H9 (cell line): ENCODE measurements at regions not wholly inside any gene's neighbourhood (a gene's known extent, or its start where the extent isn't known, plus 50 kb on each side); places are given as distances from the start of the nearest gene placed in this dataset.

Experiments
- DNase-seq: peaks from one replicate; pipeline ENCODE4 v3.0.0-alpha.2; 2017
- H2AFZ ChIP-seq: one replicate; pipeline ENCODE4 v1.6.1; 2013; ENCODE audit warnings: mild to moderate bottlenecking, low read length, control low read depth, moderate library complexity
- H2AK5ac ChIP-seq: 2 replicates; pipeline ENCODE4 v1.6.1; 2013; ENCODE audit warnings: low read length, control low read depth, mixed read lengths; ENCODE audit not compliant: insufficient read length
- H2BK120ac ChIP-seq: one replicate; pipeline ENCODE4 v1.6.1; 2013; ENCODE audit warnings: low read depth, mild to moderate bottlenecking, low read length, control low read depth, inconsistent platforms; ENCODE audit not compliant: poor library complexity, severe bottlenecking
- H2BK12ac ChIP-seq: 2 replicates; pipeline ENCODE4 v1.6.1; 2013; ENCODE audit warnings: low read length, control low read depth, mixed read lengths, low read depth; ENCODE audit not compliant: insufficient read length
- H2BK15ac ChIP-seq: 2 replicates; pipeline ENCODE4 v1.6.1; 2013; ENCODE audit warnings: low read depth, low read length, control low read depth
- H2BK20ac ChIP-seq: one replicate; pipeline ENCODE4 v1.6.1; 2013; ENCODE audit warnings: low read depth, mild to moderate bottlenecking, low read length, control low read depth, inconsistent platforms; ENCODE audit not compliant: poor library complexity, severe bottlenecking
- H2BK5ac ChIP-seq: 2 replicates; pipeline ENCODE4 v1.6.1; 2013; ENCODE audit warnings: low read length, control low read depth, mixed read lengths; ENCODE audit not compliant: insufficient read length
- H3K14ac ChIP-seq: 2 replicates; pipeline ENCODE4 v1.6.1; 2013; ENCODE audit warnings: low read length, control low read depth; ENCODE audit not compliant: insufficient read depth
- H3K18ac ChIP-seq: 2 replicates; pipeline ENCODE4 v1.6.1; 2013; ENCODE audit warnings: low read depth, mild to moderate bottlenecking, mixed read lengths, low read length, control low read depth; ENCODE audit not compliant: insufficient read length
- H3K23ac ChIP-seq: 2 replicates; pipeline ENCODE4 v1.6.1; 2013; ENCODE audit warnings: low read length, control low read depth, mixed read lengths, low read depth; ENCODE audit not compliant: insufficient read length
- H3K23me2 ChIP-seq: 2 replicates; pipeline ENCODE4 v1.6.1; 2013; ENCODE audit warnings: low read depth, mild to moderate bottlenecking, mixed read lengths, low read length, control low read depth; ENCODE audit not compliant: insufficient read length, poor library complexity, severe bottlenecking
- H3K27ac ChIP-seq: 2 replicates; pipeline ENCODE4 v1.5.1; 2013; ENCODE audit warnings: low read length, control low read depth, mixed read lengths, low read depth; ENCODE audit not compliant: insufficient read length
- H3K27me3 ChIP-seq: 2 replicates; pipeline ENCODE4 v1.6.1; 2013; ENCODE audit warnings: low read length, control low read depth, inconsistent platforms; ENCODE audit not compliant: insufficient read depth
- H3K4ac ChIP-seq: 2 replicates; pipeline ENCODE4 v1.6.1; 2013; ENCODE audit warnings: low read depth, mild to moderate bottlenecking, control low read depth, inconsistent platforms, low read length, moderate library complexity
- H3K4me1 ChIP-seq: 2 replicates; pipeline ENCODE4 v1.6.1; 2013; ENCODE audit warnings: low read length, control low read depth, inconsistent platforms; ENCODE audit not compliant: insufficient read depth
- H3K4me2 ChIP-seq: 2 replicates; pipeline ENCODE4 v1.6.1; 2013; ENCODE audit warnings: low read length, control low read depth, mixed read lengths; ENCODE audit not compliant: insufficient read length, insufficient read depth
- H3K56ac ChIP-seq: 2 replicates; pipeline ENCODE4 v1.6.1; 2013; ENCODE audit warnings: low read depth, mild to moderate bottlenecking, mixed read lengths, low read length, control low read depth; ENCODE audit not compliant: insufficient read length
- H3K79me1 ChIP-seq: 2 replicates; pipeline ENCODE4 v1.6.1; 2013; ENCODE audit warnings: low read depth, mild to moderate bottlenecking, moderate library complexity, low read length, control low read depth, inconsistent platforms; ENCODE audit not compliant: insufficient read depth, poor library complexity, severe bottlenecking
- H3K79me2 ChIP-seq: 2 replicates; pipeline ENCODE4 v1.6.1; 2013; ENCODE audit warnings: low read length, control low read depth, inconsistent platforms; ENCODE audit not compliant: insufficient read depth
- H3K9ac ChIP-seq: 2 replicates; pipeline ENCODE4 v1.6.1; 2013; ENCODE audit warnings: low read length, control low read depth, mixed read lengths; ENCODE audit not compliant: insufficient read length; ENCODE audit errors: extremely low read depth
- H3K9me3 ChIP-seq: one replicate; pipeline ENCODE4 v1.6.1; 2013; ENCODE audit warnings: low read depth, low read length, inconsistent platforms; ENCODE audit not compliant: control insufficient read depth
- H3T11ph ChIP-seq: one replicate; pipeline ENCODE4 v1.6.1; 2013; ENCODE audit warnings: mild to moderate bottlenecking, low read length, control low read depth, inconsistent platforms
- H4K20me1 ChIP-seq: one replicate; pipeline ENCODE4 v1.6.1; 2013; ENCODE audit not compliant: control insufficient read depth, insufficient read length, insufficient read depth
- H4K5ac ChIP-seq: 2 replicates; pipeline ENCODE4 v1.6.1; 2013; ENCODE audit warnings: low read depth, mild to moderate bottlenecking, mixed read lengths, low read length, control low read depth; ENCODE audit not compliant: insufficient read length
- H4K8ac ChIP-seq: replicated peaks from 2 replicates; pipeline ENCODE4 v1.6.1; 2013; ENCODE audit warnings: low read length, control low read depth, mixed read lengths, low read depth; ENCODE audit not compliant: insufficient read length
- H4K91ac ChIP-seq: 2 replicates; pipeline ENCODE4 v1.6.1; 2013; ENCODE audit warnings: low read depth, mild to moderate bottlenecking, moderate library complexity, mixed read lengths, low read length, control low read depth; ENCODE audit not compliant: insufficient read length
- H3K27ac Mint-ChIP-seq, 3 experiments: 2 replicates in 2 of 3; 3 replicates in 1 of 3; pipeline ENCODE4 v1.8.0; 2020 to 2021; ENCODE audit warnings: mixed read lengths in 3 of 3, mild to moderate bottlenecking in 1 of 3, moderate library complexity in 1 of 3
- H3K27me3 Mint-ChIP-seq: 2 replicates; pipeline ENCODE4 v1.8.0; 2021; ENCODE audit warnings: low read depth, mild to moderate bottlenecking, moderate library complexity, mixed read lengths
- H3K36me3 Mint-ChIP-seq, 3 experiments: 2 replicates in 2 of 3; 3 replicates in 1 of 3; pipeline ENCODE4 v1.8.0; 2020 to 2021; ENCODE audit warnings: low read depth in 3 of 3, mixed read lengths in 3 of 3; ENCODE audit not compliant: insufficient read depth in 1 of 3
- H3K4me1 Mint-ChIP-seq, 2 experiments: 2 replicates each; pipeline ENCODE4 v1.8.0; 2020; ENCODE audit warnings: mixed read lengths in 2 of 2
- H3K4me3 Mint-ChIP-seq, 2 experiments: 2 replicates in 1 of 2; 3 replicates in 1 of 2; pipeline ENCODE4 v1.8.0; 2020 to 2021; ENCODE audit warnings: mild to moderate bottlenecking in 2 of 2, mixed read lengths in 2 of 2, moderate library complexity in 1 of 2
- H3K9me3 Mint-ChIP-seq, 2 experiments: 2 replicates in 1 of 2; 3 replicates in 1 of 2; pipeline ENCODE4 v1.8.0; 2020; ENCODE audit warnings: mild to moderate bottlenecking in 2 of 2, mixed read lengths in 2 of 2, moderate library complexity in 1 of 2
- CTCF ChIP-seq: fragments of 200-600 bp; sonication (generic); conservative IDR thresholded peaks from 3 replicates; pipeline ENCODE4 v1.8.0; 2021; ENCODE audit warnings: antibody characterized with exemption, mild to moderate bottlenecking
- WGBS: extraction: QIAGEN DNeasy Blood & Tissue Kit; methylation state at CpG from one replicate; pipeline ENCODE4 v1.1.7; 2013; ENCODE audit warnings: missing lambda C conversion rate, low lambda C conversion rate, mixed read lengths; ENCODE audit not compliant: insufficient read length; ENCODE audit errors: extremely low coverage; 5-methylcytosine and 5-hydroxymethylcytosine counted together

GRCh38 chr1:96509339-96509738 lies 212.2 kb upstream of the PTBP2 start:
- peaks cover 23 to 42% of the 10 kb centered on the region in 2 experiments for H3K4me1 Mint-ChIP-seq
- no peaks in the 10 kb centered on the region for H3K9me3 Mint-ChIP-seq
- Histone ChIP-seq H2BK5ac (no peak overlapping the region), H3K23ac (no peak overlapping the region), H4K91ac (no peak overlapping the region), H3K56ac (no peak overlapping the region), H3K14ac (no peak overlapping the region), H3K18ac (no peak overlapping the region), H3K9ac (no peak overlapping the region), H2BK20ac (no peak overlapping the region), H3K27me3 (no peaks in the 10 kb centered on the region), H3T11ph (no peak overlapping the region), H3K27ac (no peak overlapping the region), H2BK120ac (no peak overlapping the region), H4K8ac (no peak overlapping the region), H3K79me1 (no peaks in the 10 kb centered on the region), H3K4me1 (no peaks in the 10 kb centered on the region), H3K4me2 (no peak overlapping the region), H4K20me1 (no peaks in the 10 kb centered on the region), H2BK15ac (no peak overlapping the region), H2BK12ac (no peak overlapping the region), H2AFZ (no peak overlapping the region), H3K79me2 (no peaks in the 10 kb centered on the region), H3K9me3 (no peaks in the 10 kb centered on the region), H4K5ac (no peak overlapping the region), H3K4ac (no peak overlapping the region), H2AK5ac (no peak overlapping the region), H3K23me2 (no peaks in the 10 kb centered on the region)
- H3K4me3 Mint-ChIP-seq = no peak overlapping the region
- H3K27ac Mint-ChIP-seq = no peak overlapping the region
- H3K27me3 Mint-ChIP-seq = no peaks in the 10 kb centered on the region
- WGBS = no CpG with 5 or more reads among the region's 1 CpG
- TF ChIP-seq CTCF = no peak
- DNase-seq = no peak
- no peaks in the 10 kb centered on the region for H3K36me3 Mint-ChIP-seq
